OCI-LY3 (cell line): ENCODE measurements at regions not wholly inside any gene's neighbourhood (a gene's known extent, or its start where the extent isn't known, plus 50 kb on each side); places are given as distances from the start of the nearest gene placed in this dataset.

Experiments
- CTCF ChIP-seq: fragments of 200-600, 300-600 bp; sonication (generic); IDR thresholded peaks from 2 replicates; pipeline ENCODE4 v1.5.1; 2014; ENCODE audit warnings: antibody characterized with exemption, low read length, low read depth
- EZH2phosphoT487 ChIP-seq: fragments of 200-600 bp; shearing (Covaris generic); IDR thresholded peaks from 2 replicates; pipeline ENCODE4 v1.6.1; 2018; ENCODE audit warnings: antibody characterized with exemption, mixed run types, low read depth

DNA sequence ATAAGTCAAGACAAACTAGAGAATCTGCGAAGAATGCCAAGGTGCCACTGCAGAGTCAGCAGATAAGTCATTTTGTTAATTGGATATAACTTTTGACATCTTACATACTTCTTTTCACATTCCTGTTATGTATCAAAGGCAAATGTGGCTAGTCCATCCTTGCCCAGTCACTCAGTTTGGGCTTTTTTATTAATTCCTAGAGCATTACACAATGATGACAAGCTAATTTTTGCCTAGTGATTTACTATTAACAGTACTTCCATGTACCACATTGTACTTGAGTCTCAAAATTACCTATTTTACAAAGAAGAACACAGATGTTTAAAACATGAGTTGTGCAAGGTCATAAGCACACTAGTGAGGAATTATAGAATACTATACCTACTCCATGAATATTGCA is 680.8 kb downstream of the DNAH5 start:
- no peak for TF ChIP-seq CTCF
- TF ChIP-seq EZH2phosphoT487 = no peak
